ENCODE measurements at regions not wholly inside any gene's neighbourhood (a gene's known extent, or its start where the extent isn't known, plus 50 kb on each side); places are given as distances from the start of the nearest gene placed in this dataset.

- DNase-seq = no peak
Measured at GRCh38 chr5:40027400-40027799, 602.6 kb upstream of the DAB2 start.

- no peak for DNase-seq
Measured at GRCh38 chr5:40025586-40025985, 600.8 kb upstream of the DAB2 start.

GRCh38 chr5:40022057-40022456 lies 597.3 kb upstream of the DAB2 start:
- DNase-seq = no peak

DNA sequence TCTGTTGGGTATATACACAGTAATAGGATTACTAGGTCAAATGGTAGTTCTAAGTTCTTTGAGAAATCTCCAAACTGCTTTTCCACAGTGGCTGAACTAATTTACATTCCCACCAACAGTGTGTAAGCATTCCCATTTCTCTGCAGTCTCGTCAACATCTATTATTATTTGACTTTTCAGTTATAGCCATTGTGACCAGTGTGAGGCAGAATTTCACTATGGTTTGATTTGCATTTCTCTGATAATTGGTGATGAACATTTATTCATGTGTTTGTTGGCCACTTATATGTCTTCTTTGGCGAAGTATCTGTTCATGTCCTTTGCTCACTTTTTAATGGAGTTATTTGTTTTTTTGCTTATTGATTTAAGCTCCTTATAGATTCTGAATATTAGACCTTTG lies 596.2 kb upstream of the DAB2 start:
- no peak for DNase-seq

- DNase-seq = no peak
Measured at GRCh38 chr5:40017918-40018317, 593.1 kb upstream of the DAB2 start.

DNA sequence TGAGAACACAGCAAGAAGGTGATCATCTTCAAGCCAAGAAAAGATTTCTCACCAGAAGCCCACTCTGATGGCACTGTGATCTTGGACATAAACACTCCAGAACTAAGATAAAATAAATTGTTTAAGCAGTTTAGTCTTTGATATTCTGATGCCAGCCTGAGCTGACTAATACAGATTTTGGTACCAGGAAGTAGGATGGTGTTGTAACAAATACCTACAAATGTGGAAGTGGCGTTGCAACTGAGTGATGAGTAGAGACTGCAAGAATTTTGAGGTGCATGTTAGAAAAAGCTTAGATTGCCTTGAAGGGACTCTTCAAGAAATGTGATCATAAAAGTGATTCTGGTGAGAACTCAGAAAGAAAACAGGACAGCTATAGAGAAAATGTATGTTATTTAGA lies 592.4 kb upstream of the DAB2 start:
- DNase-seq = no peak

GRCh38 chr5:40010436-40010835 lies 585.7 kb upstream of the DAB2 start:
- DNase-seq = no peak

GRCh38 chr5:40006260-40006659 lies 581.5 kb upstream of the DAB2 start:
- no peak for DNase-seq

- no peak for DNase-seq
Measured at GRCh38 chr5:40001796-40002195, 577.0 kb upstream of the DAB2 start.

GRCh38 chr5:39998518-39998917 lies 573.7 kb upstream of the DAB2 start:
- DNase-seq = no peak

DNA sequence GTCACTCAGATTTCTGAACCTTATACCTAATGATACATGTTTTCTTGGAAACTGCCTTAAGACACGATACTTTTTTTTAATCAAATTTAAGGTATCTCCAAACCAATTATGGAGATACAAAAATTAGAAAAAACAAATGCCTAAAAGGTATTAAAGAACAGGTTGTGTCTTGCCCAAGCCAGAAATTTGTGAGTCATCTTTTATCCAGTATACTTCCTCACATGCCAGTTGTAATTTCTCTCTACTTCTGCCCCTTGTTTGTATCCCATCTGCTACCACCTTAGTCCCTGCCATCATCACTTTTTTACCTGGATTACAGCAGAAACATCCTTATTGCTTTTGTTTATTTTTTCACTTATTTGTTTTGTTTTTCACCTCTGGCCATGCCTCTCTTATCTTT lies 571.2 kb upstream of the DAB2 start:
- DNase-seq = no peak

- no peak for DNase-seq
Measured at GRCh38 chr5:39992617-39993202, 567.9 kb upstream of the DAB2 start.

DNA sequence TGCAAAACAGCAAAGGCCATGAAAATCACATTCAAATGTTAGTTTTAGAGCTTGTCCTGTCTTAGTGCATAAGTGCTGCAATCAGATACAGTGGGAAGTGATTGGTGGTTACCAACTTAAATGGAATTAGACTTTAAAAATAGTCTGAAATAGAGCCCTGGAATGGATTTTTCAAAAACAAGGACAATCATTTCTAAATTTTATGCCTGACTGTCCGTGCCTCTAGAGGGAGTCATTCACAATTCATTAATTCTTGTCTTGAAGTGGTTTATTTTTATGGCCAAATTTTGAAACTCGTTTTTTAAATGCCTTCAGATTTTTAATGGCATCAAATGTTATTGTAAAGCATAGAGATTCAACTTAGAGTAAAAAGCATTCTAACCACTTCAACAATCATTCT lies 561.8 kb upstream of the DAB2 start:
- no peak for DNase-seq

- no peak for DNase-seq
Measured at GRCh38 chr5:39980056-39980455, 555.3 kb upstream of the DAB2 start.

DNA sequence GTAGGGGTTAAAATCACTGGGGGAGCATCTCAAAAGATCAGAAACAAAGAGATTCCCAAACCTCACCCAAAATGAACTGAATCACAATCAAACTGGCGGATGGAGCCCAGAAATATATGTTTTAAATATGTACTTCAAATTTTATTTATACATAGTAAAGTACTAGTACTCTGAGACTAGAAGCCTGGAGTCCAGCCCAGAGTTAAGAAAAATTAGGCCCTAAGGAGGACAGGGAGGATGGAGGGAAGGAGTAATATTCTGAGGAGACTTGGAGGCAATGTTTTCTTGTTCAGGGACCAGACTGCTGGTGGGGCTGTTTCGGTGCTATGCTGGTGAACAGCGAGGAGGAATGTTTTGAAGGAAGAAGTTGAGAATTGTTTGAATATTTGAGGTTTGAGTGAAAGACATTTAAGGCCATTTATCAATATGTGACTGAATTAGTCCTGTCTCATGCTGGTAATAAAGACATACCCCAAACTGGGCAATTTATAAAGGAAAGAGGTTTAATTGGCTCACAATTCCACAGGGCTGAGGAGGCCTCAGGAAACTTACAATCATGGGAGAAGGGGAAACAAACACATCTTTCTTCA lies 552.4 kb upstream of the DAB2 start:
- no peak for DNase-seq

- DNase-seq = no peak
Measured at GRCh38 chr5:39970117-39970798, 545.5 kb upstream of the DAB2 start.

GRCh38 chr5:39968381-39968780 lies 543.6 kb upstream of the DAB2 start:
- DNase-seq = no peak

- no peak for DNase-seq
Measured at GRCh38 chr5:39955156-39955555, 530.4 kb upstream of the DAB2 start.

DNA sequence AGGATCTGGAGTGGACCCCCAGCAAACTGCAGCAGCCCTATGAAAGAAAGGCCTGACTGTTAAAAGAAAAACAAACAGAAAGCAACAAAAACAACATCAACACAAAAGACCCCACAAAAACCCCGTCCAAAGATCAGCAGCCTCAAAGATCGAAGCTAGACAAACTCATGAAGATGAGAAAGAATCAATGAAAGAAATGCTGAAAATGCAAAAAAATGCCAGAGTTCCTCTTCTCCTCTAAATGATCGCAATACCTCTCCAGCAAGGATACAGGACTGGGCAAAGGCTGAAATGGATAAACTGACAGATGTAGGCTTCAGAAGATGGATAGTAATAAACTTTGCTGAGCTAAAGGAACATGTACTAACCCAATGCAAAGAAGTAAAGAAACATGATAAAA lies 526.3 kb upstream of the DAB2 start:
- DNase-seq = no peak

- DNase-seq = peak; percentile 59
Measured at GRCh38 chr5:39948867-39949468, 524.2 kb upstream of the DAB2 start.

DNA sequence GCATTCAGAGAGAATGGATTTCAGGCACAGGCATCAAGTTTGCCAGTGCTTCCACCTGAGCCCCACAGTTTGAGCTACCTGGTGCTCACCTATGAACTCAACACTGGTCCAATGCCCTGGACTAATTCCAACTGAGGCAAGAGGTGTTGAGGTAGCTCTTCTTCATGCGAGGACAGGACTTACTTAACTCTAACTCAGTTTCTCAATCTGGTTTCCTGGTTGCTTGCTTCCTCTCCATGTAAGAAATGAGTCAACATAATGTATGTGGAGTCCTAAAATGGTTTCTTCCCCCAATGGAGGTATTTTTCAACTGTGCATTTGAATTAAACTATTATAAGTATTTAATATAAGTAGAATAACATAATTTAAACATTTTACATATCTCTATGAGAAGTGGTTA lies 523.6 kb upstream of the DAB2 start:
- no peak for DNase-seq

- no peak for DNase-seq
Measured at GRCh38 chr5:39947657-39948056, 522.9 kb upstream of the DAB2 start.

DNA sequence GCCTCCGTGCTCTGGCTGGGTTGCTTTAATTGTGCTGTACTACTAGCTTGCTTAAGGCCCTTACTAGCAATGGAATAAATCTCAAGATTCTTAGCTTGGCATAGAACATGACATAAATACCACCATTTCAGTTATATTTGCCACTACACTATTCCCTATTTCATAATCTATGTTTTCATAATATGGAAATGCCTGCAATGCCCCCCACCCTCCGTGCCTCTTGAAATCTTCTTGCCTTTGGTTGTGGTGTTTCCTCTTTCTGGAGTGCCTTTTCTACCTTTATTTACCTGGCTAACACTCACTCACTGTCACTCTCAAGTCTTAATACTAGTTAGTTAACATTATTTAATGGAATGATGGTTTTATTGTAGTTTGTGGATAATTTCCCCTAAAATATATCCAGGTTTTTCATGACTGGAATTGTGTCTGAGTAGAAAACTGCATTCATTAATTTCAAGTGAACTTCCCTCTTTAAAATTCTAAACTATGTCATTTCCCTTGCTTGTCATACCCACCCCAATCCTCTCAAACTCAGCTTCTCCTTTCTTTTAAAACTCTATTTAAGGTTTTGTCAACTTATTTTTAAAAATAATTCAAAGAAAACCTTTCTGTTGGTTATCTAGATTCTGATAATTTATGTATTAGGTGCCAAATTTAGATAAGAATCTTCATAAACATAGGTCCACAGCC lies 521.7 kb upstream of the DAB2 start:
- no peak for DNase-seq

DNA sequence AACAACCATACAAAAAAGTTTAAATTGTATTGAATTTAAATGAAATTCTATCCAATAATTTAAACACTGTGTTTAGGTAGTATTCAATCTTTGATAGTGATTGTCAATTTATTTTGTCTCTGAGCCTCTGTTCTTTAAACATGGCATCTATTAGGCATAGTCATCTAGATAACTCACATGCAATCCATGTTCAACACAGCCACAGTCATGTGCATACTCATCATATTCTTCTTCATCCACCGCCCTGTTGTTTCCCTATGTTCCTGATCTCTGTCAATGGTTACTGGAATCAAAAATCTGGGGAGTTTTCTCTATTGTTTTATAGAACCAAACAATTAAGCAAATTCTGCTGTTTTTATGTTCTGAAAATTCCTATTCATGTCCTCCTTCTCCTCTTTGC lies 521.1 kb upstream of the DAB2 start:
- no peak for DNase-seq
